ENCODE measurements at regions not wholly inside any gene's neighbourhood (a gene's known extent, or its start where the extent isn't known, plus 50 kb on each side); places are given as distances from the start of the nearest gene placed in this dataset.

DNA sequence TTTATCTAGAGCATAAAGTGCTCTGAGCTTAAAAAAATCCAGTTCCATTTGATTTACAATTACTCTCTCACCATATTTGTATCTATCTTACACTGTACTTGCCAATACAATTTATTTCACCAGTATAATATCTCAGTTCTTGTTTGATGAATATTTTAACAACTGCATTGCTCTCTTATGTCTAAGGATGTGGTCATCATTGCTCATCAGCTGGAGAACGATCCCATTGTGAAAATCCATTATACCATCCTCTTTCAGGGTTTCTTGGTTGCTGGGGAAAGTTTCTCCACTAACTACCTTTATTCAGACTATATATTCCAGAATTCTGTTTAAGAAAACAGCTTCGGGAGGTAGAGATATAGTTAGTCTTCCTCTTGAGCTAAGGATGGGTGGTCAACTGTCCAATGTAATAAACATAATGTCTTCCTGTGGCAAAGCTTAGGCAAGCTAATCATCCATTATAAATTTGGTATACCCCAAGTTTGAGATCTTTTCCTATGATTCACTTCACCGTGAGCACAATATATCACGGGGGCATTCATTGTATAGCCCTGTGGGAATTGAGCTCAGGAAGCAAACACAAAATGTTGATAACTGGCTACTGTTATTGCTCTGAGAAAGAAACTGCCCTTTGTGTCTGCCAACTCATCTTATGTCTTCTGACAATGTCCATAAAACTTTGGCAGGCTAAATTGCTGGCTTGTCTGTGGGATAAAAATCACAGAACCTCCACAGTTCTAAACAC is 2361.9 kb downstream of the ARAP2 start:
- Histone ChIP-seq H3K4me3 (no peak overlapping the region), H3K4me1 (no peaks in the 10 kb centered on the region), H3K27me3 (no peaks in the 10 kb centered on the region), H3K36me3 (no peaks in the 10 kb centered on the region), H3K9me3 (peaks cover 0 to 4% (median 0%) of the 10 kb centered on the region in 4 donors), H3K27ac (no peak overlapping the region)
- no peak for DNase-seq
- intact Hi-C loops (cut with DNase I) = no loop called here
- no peak for ATAC-seq
- TF ChIP-seq, protein P1, sequence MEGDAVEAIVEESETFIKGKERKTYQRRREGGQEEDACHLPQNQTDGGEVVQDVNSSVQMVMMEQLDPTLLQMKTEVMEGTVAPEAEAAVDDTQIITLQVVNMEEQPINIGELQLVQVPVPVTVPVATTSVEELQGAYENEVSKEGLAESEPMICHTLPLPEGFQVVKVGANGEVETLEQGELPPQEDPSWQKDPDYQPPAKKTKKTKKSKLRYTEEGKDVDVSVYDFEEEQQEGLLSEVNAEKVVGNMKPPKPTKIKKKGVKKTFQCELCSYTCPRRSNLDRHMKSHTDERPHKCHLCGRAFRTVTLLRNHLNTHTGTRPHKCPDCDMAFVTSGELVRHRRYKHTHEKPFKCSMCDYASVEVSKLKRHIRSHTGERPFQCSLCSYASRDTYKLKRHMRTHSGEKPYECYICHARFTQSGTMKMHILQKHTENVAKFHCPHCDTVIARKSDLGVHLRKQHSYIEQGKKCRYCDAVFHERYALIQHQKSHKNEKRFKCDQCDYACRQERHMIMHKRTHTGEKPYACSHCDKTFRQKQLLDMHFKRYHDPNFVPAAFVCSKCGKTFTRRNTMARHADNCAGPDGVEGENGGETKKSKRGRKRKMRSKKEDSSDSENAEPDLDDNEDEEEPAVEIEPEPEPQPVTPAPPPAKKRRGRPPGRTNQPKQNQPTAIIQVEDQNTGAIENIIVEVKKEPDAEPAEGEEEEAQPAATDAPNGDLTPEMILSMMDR (IDR thresholded peaks at IDR 0.05) = no peak
- TF ChIP-seq POLR2A (IDR thresholded peaks at IDR 0.05) = no peak
- 53% methylated on average over 4 of the region's 4 CpGs for WGBS (ENCODE audit: insufficient coverage, low coverage, low lambda C conversion rate, missing lambda C conversion rate)

DNA sequence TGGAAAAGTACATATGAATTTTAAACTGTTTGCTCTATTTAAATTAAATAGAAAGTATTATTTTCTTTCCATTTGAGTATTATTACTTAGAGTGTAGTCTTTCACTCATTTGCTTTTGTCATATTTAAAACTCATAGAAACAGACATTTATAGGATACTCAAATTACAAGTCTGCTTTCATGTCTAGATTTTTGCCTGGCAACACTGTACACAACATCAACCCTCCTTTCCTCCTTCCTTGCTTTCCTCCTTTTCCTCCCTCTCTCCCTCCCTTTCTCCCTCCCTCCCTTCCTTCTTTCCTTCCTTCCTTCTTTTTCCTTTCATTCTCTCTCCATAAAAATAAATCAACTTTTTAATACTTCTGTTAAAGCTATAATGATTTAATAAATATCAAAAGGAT is 2361.2 kb downstream of the ARAP2 start:
- Histone ChIP-seq H3K9me3 (peaks cover 0 to 4% (median 0%) of the 10 kb centered on the region in 4 donors), H3K4me3 (no peak overlapping the region), H3K27ac (no peak overlapping the region), H3K36me3 (no peaks in the 10 kb centered on the region), H3K4me1 (no peaks in the 10 kb centered on the region), H3K27me3 (no peaks in the 10 kb centered on the region)
- intact Hi-C loops (cut with DNase I) = no loop called here
- ATAC-seq (no peak), DNase-seq (no peak)
- TF ChIP-seq, protein P1 (IDR thresholded peaks at IDR 0.05) = no peak
- TF ChIP-seq POLR2A (IDR thresholded peaks at IDR 0.05) = no peak

DNA sequence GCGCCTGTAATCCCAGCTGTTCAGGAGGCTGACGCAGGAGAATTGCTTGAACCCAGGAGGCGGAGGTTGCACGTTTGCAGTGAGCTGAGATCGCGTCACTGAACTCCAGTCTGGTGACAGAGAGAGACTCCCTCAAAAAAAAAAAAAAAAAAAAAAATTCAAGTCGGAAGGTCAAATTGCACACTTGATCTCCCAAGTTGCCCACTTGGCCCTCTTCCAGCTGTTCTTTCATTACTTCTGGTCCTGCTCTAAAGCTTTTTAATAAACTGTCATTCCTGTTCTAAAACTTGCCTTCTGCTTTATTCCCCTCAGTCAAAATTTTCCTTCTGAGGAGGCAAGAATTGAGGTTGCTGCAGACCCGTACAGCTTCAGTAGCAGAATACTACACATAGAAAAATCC is 2358.0 kb downstream of the ARAP2 start:
- H3K4me1 ChIP-seq = no peaks in the 10 kb centered on the region
- peaks cover 0 to 4% (median 1%) of the 10 kb centered on the region in 4 donors for H3K9me3 ChIP-seq
- H3K4me3 ChIP-seq = no peak overlapping the region
- no peaks in the 10 kb centered on the region for H3K36me3 ChIP-seq
- WGBS (ENCODE audit: insufficient coverage, low coverage, low lambda C conversion rate, missing lambda C conversion rate) = 62% methylated on average over 8 of the region's 8 CpGs
- H3K27me3 ChIP-seq = no peaks in the 10 kb centered on the region
- no peak overlapping the region for H3K27ac ChIP-seq
- intact Hi-C loops (cut with DNase I) = no loop called here
- no peak for ATAC-seq
- no peak for TF ChIP-seq POLR2A (IDR thresholded peaks at IDR 0.05)
- TF ChIP-seq, protein P1 (IDR thresholded peaks at IDR 0.05) = no peak
- no peak for DNase-seq

DNA sequence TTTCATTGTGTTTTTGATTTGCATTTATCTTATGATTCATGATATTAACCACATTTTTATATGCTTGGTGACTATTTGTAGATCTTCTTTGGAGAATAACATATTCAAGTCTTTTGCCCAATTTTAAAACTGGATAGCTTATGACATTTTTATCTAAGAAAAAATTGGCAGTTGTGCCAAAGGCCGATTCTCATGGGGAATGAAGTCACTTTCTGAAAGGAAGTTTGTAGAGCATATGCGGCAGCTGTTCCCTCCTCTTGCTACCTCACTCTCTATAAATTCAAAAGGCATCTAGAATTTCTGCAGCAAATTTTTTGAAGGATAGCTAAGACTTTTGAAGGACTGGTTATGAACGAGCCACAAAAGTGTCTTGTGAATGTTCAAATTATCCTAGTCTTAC is 2353.5 kb downstream of the ARAP2 start:
- H3K36me3 ChIP-seq = no peaks in the 10 kb centered on the region
- no peaks in the 10 kb centered on the region for H3K4me1 ChIP-seq
- H3K4me3 ChIP-seq = no peak overlapping the region
- intact Hi-C loops (cut with DNase I) = no loop called here
- 55% methylated on average over 3 of the region's 3 CpGs for WGBS (ENCODE audit: insufficient coverage, low coverage, low lambda C conversion rate, missing lambda C conversion rate)
- no peak for ATAC-seq
- TF ChIP-seq, protein P1 (IDR thresholded peaks at IDR 0.05) = no peak
- TF ChIP-seq POLR2A (IDR thresholded peaks at IDR 0.05) = no peak
- peaks cover 0 to 4% (median 1%) of the 10 kb centered on the region in 4 donors for H3K9me3 ChIP-seq
- no peaks in the 10 kb centered on the region for H3K27me3 ChIP-seq
- H3K27ac ChIP-seq = no peak overlapping the region
- DNase-seq = no peak

Measured in right lobe of liver (tissue), 6 donors.